GM23338 (cell line): ENCODE measurements at regions not wholly inside any gene's neighbourhood (a gene's known extent, or its start where the extent isn't known, plus 50 kb on each side); places are given as distances from the start of the nearest gene placed in this dataset.

Experiments used
- ATAC-seq: fragments of 200-7000 bp; cut with Tn5 transposase; 3 replicates; pipeline ENCODE4 v1.9.1; 2020
- DNase-seq: peaks from one replicate; pipeline ENCODE4 v3.0.0-alpha.2; 2015; ENCODE audit warnings: low spot score
- H2AFZ ChIP-seq: fragments of 200-600 bp; sonication (generic); 2 replicates; pipeline ENCODE4 v1.8.0; 2016; ENCODE audit warnings: antibody characterized with exemption, mild to moderate bottlenecking, moderate library complexity
- H3F3A ChIP-seq: fragments of 200-600 bp; sonication (generic); replicated peaks from 2 replicates; pipeline ENCODE4 v1.8.0; 2017; ENCODE audit warnings: antibody characterized with exemption, mixed run types, low read depth
- H3K27ac ChIP-seq: fragments of 200-600 bp; sonication (generic); 2 replicates; pipeline ENCODE4 v1.6.1; 2016; ENCODE audit warnings: low read depth
- H3K27me3 ChIP-seq: fragments of 200-600 bp; sonication (generic); 2 replicates; pipeline ENCODE4 v1.8.0; 2016; ENCODE audit warnings: mild to moderate bottlenecking, mixed run types, moderate library complexity; ENCODE audit not compliant: insufficient read depth
- H3K36me3 ChIP-seq: fragments of 200-600 bp; sonication (generic); 2 replicates; pipeline ENCODE4 v1.8.0; 2016; ENCODE audit warnings: mild to moderate bottlenecking; ENCODE audit not compliant: insufficient read depth
- H3K4me1 ChIP-seq: fragments of 200-600 bp; sonication (generic); 2 replicates; pipeline ENCODE4 v1.8.0; 2016; ENCODE audit warnings: mild to moderate bottlenecking, moderate library complexity; ENCODE audit not compliant: insufficient read depth
- H3K4me2 ChIP-seq: fragments of 200-600 bp; sonication (generic); 2 replicates; pipeline ENCODE4 v1.7.1; 2017; ENCODE audit warnings: mixed run types
- H3K4me3 ChIP-seq: fragments of 200-600 bp; sonication (generic); 2 replicates; pipeline ENCODE4 v1.6.1; 2016; ENCODE audit warnings: mixed run types
- H3K79me2 ChIP-seq: fragments of 200-600 bp; sonication (generic); replicated peaks from 2 replicates; pipeline ENCODE4 v1.8.0; 2017; ENCODE audit warnings: mild to moderate bottlenecking; ENCODE audit not compliant: insufficient read depth
- H3K9me2 ChIP-seq: fragments of 200-600 bp; sonication (generic); 2 replicates; pipeline ENCODE4 v1.8.0; 2017; ENCODE audit not compliant: insufficient read depth
- H4K20me1 ChIP-seq: fragments of 200-600 bp; sonication (generic); replicated peaks from 2 replicates; pipeline ENCODE4 v1.8.0; 2017; ENCODE audit warnings: mild to moderate bottlenecking; ENCODE audit not compliant: insufficient read depth
- H3K27ac Mint-ChIP-seq: 2 replicates; pipeline ENCODE4 v1.8.0; 2020; ENCODE audit warnings: inconsistent platforms, mild to moderate bottlenecking, moderate library complexity, mixed read lengths
- H3K27me3 Mint-ChIP-seq: 3 replicates; pipeline ENCODE4 v1.8.0; 2022; ENCODE audit warnings: low read depth, mild to moderate bottlenecking, moderate library complexity, mixed read lengths, inconsistent platforms; ENCODE audit not compliant: insufficient read depth, poor library complexity
- H3K36me3 Mint-ChIP-seq: 3 replicates; pipeline ENCODE4 v1.8.0; 2021; ENCODE audit warnings: low read depth, mild to moderate bottlenecking, inconsistent platforms, moderate library complexity, mixed read lengths
- H3K4me1 Mint-ChIP-seq: 3 replicates; pipeline ENCODE4 v1.8.0; 2020; ENCODE audit warnings: mild to moderate bottlenecking, inconsistent platforms, mixed read lengths
- H3K4me3 Mint-ChIP-seq: 3 replicates; pipeline ENCODE4 v1.8.0; 2021; ENCODE audit warnings: moderate library complexity, mild to moderate bottlenecking, inconsistent platforms, mixed read lengths
- H3K9me3 Mint-ChIP-seq: 3 replicates; pipeline ENCODE4 v1.8.0; 2020; ENCODE audit warnings: moderate library complexity, mild to moderate bottlenecking, inconsistent platforms, mixed read lengths
- CREB1 ChIP-seq: fragments of 250-450 bp; sonication (Bioruptor Pico); IDR thresholded peaks from 2 replicates; pipeline ENCODE4 v1.5.0; 2020; ENCODE audit warnings: low read depth, mild to moderate bottlenecking, moderate library complexity
- ETS1 ChIP-seq: IDR thresholded peaks from 2 replicates; pipeline ENCODE4 v1.6.1; 2016; ENCODE audit warnings: antibody characterized with exemption
- EZH2 ChIP-seq: fragments of 200-600 bp; sonication (generic); IDR thresholded peaks from one replicate; pipeline ENCODE4 v1.8.0; 2017; ENCODE audit warnings: antibody characterized with exemption, mild to moderate bottlenecking, low read depth; ENCODE audit not compliant: unreplicated experiment
- JUNB ChIP-seq: IDR thresholded peaks from one replicate; pipeline ENCODE4 v1.6.1; 2016; ENCODE audit warnings: antibody characterized with exemption; ENCODE audit not compliant: unreplicated experiment
- NANOG ChIP-seq: IDR thresholded peaks from 2 replicates; pipeline ENCODE4 v1.6.1; 2016; ENCODE audit warnings: antibody characterized with exemption, borderline replicate concordance
- POLR2AphosphoS5 ChIP-seq: IDR thresholded peaks from 2 replicates; pipeline ENCODE4 v1.6.1; 2016; ENCODE audit warnings: antibody characterized with exemption, low read depth
- STAT1 ChIP-seq: IDR thresholded peaks from one replicate; pipeline ENCODE4 v1.6.1; 2016; ENCODE audit warnings: antibody characterized with exemption; ENCODE audit not compliant: unreplicated experiment
- ZNF114 ChIP-seq: fragments of 250-450 bp; sonication (Bioruptor Pico); IDR thresholded peaks from 2 replicates; pipeline ENCODE4 v1.5.0; 2020; ENCODE audit warnings: mild to moderate bottlenecking, moderate library complexity
- ZNF462 ChIP-seq: fragments of 250-450 bp; sonication (Bioruptor Pico); IDR thresholded peaks from 2 replicates; pipeline ENCODE4 v1.5.0; 2020; ENCODE audit warnings: mild to moderate bottlenecking, moderate library complexity
- TF ChIP-seq, protein P1 (sequence below): IDR thresholded peaks from one replicate; pipeline ENCODE4 v1.6.1; 2018; ENCODE audit warnings: antibody characterized with exemption; ENCODE audit not compliant: unreplicated experiment
- TF ChIP-seq, protein P2 (sequence below), 2 experiments: fragments of 200-600 bp in 1 of 2; sonication (generic) in 1 of 2; conservative IDR thresholded peaks; 2 replicates each; pipeline versions ENCODE4 v1.5.1 to v1.6.1; 2016 to 2017; ENCODE audit warnings: antibody characterized with exemption in 2 of 2, low read depth in 2 of 2, mild to moderate bottlenecking in 2 of 2, moderate library complexity in 1 of 2

- TF ChIP-seq, protein P1, sequence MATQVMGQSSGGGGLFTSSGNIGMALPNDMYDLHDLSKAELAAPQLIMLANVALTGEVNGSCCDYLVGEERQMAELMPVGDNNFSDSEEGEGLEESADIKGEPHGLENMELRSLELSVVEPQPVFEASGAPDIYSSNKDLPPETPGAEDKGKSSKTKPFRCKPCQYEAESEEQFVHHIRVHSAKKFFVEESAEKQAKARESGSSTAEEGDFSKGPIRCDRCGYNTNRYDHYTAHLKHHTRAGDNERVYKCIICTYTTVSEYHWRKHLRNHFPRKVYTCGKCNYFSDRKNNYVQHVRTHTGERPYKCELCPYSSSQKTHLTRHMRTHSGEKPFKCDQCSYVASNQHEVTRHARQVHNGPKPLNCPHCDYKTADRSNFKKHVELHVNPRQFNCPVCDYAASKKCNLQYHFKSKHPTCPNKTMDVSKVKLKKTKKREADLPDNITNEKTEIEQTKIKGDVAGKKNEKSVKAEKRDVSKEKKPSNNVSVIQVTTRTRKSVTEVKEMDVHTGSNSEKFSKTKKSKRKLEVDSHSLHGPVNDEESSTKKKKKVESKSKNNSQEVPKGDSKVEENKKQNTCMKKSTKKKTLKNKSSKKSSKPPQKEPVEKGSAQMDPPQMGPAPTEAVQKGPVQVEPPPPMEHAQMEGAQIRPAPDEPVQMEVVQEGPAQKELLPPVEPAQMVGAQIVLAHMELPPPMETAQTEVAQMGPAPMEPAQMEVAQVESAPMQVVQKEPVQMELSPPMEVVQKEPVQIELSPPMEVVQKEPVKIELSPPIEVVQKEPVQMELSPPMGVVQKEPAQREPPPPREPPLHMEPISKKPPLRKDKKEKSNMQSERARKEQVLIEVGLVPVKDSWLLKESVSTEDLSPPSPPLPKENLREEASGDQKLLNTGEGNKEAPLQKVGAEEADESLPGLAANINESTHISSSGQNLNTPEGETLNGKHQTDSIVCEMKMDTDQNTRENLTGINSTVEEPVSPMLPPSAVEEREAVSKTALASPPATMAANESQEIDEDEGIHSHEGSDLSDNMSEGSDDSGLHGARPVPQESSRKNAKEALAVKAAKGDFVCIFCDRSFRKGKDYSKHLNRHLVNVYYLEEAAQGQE, result no peak
- TF ChIP-seq CREB1 (CRISPR knock-in tag) (no peak), JUNB (no peak), ETS1 (no peak), ZNF114 (CRISPR knock-in tag) (no peak), STAT1 (no peak), POLR2AphosphoS5 (no peak), NANOG (no peak), EZH2 (no peak)
- TF ChIP-seq, protein P2, sequence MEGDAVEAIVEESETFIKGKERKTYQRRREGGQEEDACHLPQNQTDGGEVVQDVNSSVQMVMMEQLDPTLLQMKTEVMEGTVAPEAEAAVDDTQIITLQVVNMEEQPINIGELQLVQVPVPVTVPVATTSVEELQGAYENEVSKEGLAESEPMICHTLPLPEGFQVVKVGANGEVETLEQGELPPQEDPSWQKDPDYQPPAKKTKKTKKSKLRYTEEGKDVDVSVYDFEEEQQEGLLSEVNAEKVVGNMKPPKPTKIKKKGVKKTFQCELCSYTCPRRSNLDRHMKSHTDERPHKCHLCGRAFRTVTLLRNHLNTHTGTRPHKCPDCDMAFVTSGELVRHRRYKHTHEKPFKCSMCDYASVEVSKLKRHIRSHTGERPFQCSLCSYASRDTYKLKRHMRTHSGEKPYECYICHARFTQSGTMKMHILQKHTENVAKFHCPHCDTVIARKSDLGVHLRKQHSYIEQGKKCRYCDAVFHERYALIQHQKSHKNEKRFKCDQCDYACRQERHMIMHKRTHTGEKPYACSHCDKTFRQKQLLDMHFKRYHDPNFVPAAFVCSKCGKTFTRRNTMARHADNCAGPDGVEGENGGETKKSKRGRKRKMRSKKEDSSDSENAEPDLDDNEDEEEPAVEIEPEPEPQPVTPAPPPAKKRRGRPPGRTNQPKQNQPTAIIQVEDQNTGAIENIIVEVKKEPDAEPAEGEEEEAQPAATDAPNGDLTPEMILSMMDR (conservative IDR thresholded peaks at IDR 0.05; ENCODE audit: low read depth in 2 of 2), result no peak
Observed at GRCh38 chr6:116996842-116997241, 119.8 kb downstream of the RFX6 start (continued).

DNA sequence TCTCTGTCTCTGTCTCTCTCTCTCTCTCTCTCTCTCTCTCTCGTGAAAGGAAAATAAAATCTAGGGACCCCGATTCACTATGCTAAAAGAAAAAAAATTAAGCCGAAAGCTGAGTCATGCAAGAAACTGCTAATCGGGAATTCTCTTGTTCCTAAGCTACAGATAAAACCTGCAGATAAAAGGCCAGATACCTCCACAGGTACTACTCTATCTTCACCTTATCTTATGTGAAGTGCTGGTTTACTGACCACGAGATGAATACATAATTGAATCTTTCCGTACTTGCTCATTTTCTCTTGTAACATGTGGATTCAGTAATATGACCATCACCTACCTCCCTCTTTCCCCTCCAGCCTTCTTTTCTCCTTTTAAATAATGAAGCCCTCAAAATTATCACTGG lies 120.5 kb downstream of the RFX6 start:
- H3K4me3 Mint-ChIP-seq, result no peak overlapping the region
- Histone ChIP-seq H3K36me3 (no peaks in the 10 kb centered on the region), H3K27ac (no peak overlapping the region; the same call in 1 of the 2 replicates), H3K79me2 (no peaks in the 10 kb centered on the region), H3K4me2 (no peak overlapping the region), H3K4me1 (peaks cover 3% of the 10 kb centered on the region; the same call in 1 of the 2 replicates), H3K9me2 (no peaks in the 10 kb centered on the region), H2AFZ (peak overlapping the region; percentile 67; the same call in 1 of the 2 replicates), H3F3A (no peaks in the 10 kb centered on the region), H4K20me1 (no peaks in the 10 kb centered on the region), H3K4me3 (no peak overlapping the region), H3K27me3 (no peaks in the 10 kb centered on the region)
- H3K27me3 Mint-ChIP-seq, result peaks cover 3% of the 10 kb centered on the region
- peak overlapping the region; percentile 85 for H3K27ac Mint-ChIP-seq
- no peaks in the 10 kb centered on the region for H3K9me3 Mint-ChIP-seq
- ATAC-seq, result no peak
- DNase-seq, result no peak
- peaks cover 11% of the 10 kb centered on the region for H3K4me1 Mint-ChIP-seq
- no peak for TF ChIP-seq ZNF462
- H3K36me3 Mint-ChIP-seq, result no peaks in the 10 kb centered on the region
